H9 (cell line): ENCODE measurements at regions not wholly inside any gene's neighbourhood (a gene's known extent, or its start where the extent isn't known, plus 50 kb on each side); places are given as distances from the start of the nearest gene placed in this dataset.

Source experiments
- DNase-seq: peaks from one replicate; pipeline ENCODE4 v3.0.0-alpha.2; 2017
- H2AFZ ChIP-seq: one replicate; pipeline ENCODE4 v1.6.1; 2013; ENCODE audit warnings: mild to moderate bottlenecking, low read length, control low read depth, moderate library complexity
- H2AK5ac ChIP-seq: 2 replicates; pipeline ENCODE4 v1.6.1; 2013; ENCODE audit warnings: low read length, control low read depth, mixed read lengths; ENCODE audit not compliant: insufficient read length
- H2BK120ac ChIP-seq: one replicate; pipeline ENCODE4 v1.6.1; 2013; ENCODE audit warnings: low read depth, mild to moderate bottlenecking, low read length, control low read depth, inconsistent platforms; ENCODE audit not compliant: poor library complexity, severe bottlenecking
- H2BK12ac ChIP-seq: 2 replicates; pipeline ENCODE4 v1.6.1; 2013; ENCODE audit warnings: low read length, control low read depth, mixed read lengths, low read depth; ENCODE audit not compliant: insufficient read length
- H2BK15ac ChIP-seq: 2 replicates; pipeline ENCODE4 v1.6.1; 2013; ENCODE audit warnings: low read depth, low read length, control low read depth
- H2BK20ac ChIP-seq: one replicate; pipeline ENCODE4 v1.6.1; 2013; ENCODE audit warnings: low read depth, mild to moderate bottlenecking, low read length, control low read depth, inconsistent platforms; ENCODE audit not compliant: poor library complexity, severe bottlenecking
- H2BK5ac ChIP-seq: 2 replicates; pipeline ENCODE4 v1.6.1; 2013; ENCODE audit warnings: low read length, control low read depth, mixed read lengths; ENCODE audit not compliant: insufficient read length
- H3K14ac ChIP-seq: 2 replicates; pipeline ENCODE4 v1.6.1; 2013; ENCODE audit warnings: low read length, control low read depth; ENCODE audit not compliant: insufficient read depth
- H3K18ac ChIP-seq: 2 replicates; pipeline ENCODE4 v1.6.1; 2013; ENCODE audit warnings: low read depth, mild to moderate bottlenecking, mixed read lengths, low read length, control low read depth; ENCODE audit not compliant: insufficient read length
- H3K23ac ChIP-seq: 2 replicates; pipeline ENCODE4 v1.6.1; 2013; ENCODE audit warnings: low read length, control low read depth, mixed read lengths, low read depth; ENCODE audit not compliant: insufficient read length
- H3K23me2 ChIP-seq: 2 replicates; pipeline ENCODE4 v1.6.1; 2013; ENCODE audit warnings: low read depth, mild to moderate bottlenecking, mixed read lengths, low read length, control low read depth; ENCODE audit not compliant: insufficient read length, poor library complexity, severe bottlenecking
- H3K27ac ChIP-seq: 2 replicates; pipeline ENCODE4 v1.5.1; 2013; ENCODE audit warnings: low read length, control low read depth, mixed read lengths, low read depth; ENCODE audit not compliant: insufficient read length
- H3K27me3 ChIP-seq: 2 replicates; pipeline ENCODE4 v1.6.1; 2013; ENCODE audit warnings: low read length, control low read depth, inconsistent platforms; ENCODE audit not compliant: insufficient read depth
- H3K4ac ChIP-seq: 2 replicates; pipeline ENCODE4 v1.6.1; 2013; ENCODE audit warnings: low read depth, mild to moderate bottlenecking, control low read depth, inconsistent platforms, low read length, moderate library complexity
- H3K4me1 ChIP-seq: 2 replicates; pipeline ENCODE4 v1.6.1; 2013; ENCODE audit warnings: low read length, control low read depth, inconsistent platforms; ENCODE audit not compliant: insufficient read depth
- H3K4me2 ChIP-seq: 2 replicates; pipeline ENCODE4 v1.6.1; 2013; ENCODE audit warnings: low read length, control low read depth, mixed read lengths; ENCODE audit not compliant: insufficient read length, insufficient read depth
- H3K56ac ChIP-seq: 2 replicates; pipeline ENCODE4 v1.6.1; 2013; ENCODE audit warnings: low read depth, mild to moderate bottlenecking, mixed read lengths, low read length, control low read depth; ENCODE audit not compliant: insufficient read length
- H3K79me1 ChIP-seq: 2 replicates; pipeline ENCODE4 v1.6.1; 2013; ENCODE audit warnings: low read depth, mild to moderate bottlenecking, moderate library complexity, low read length, control low read depth, inconsistent platforms; ENCODE audit not compliant: insufficient read depth, poor library complexity, severe bottlenecking
- H3K79me2 ChIP-seq: 2 replicates; pipeline ENCODE4 v1.6.1; 2013; ENCODE audit warnings: low read length, control low read depth, inconsistent platforms; ENCODE audit not compliant: insufficient read depth
- H3K9ac ChIP-seq: 2 replicates; pipeline ENCODE4 v1.6.1; 2013; ENCODE audit warnings: low read length, control low read depth, mixed read lengths; ENCODE audit not compliant: insufficient read length; ENCODE audit errors: extremely low read depth
- H3K9me3 ChIP-seq: one replicate; pipeline ENCODE4 v1.6.1; 2013; ENCODE audit warnings: low read depth, low read length, inconsistent platforms; ENCODE audit not compliant: control insufficient read depth
- H3T11ph ChIP-seq: one replicate; pipeline ENCODE4 v1.6.1; 2013; ENCODE audit warnings: mild to moderate bottlenecking, low read length, control low read depth, inconsistent platforms
- H4K20me1 ChIP-seq: one replicate; pipeline ENCODE4 v1.6.1; 2013; ENCODE audit not compliant: control insufficient read depth, insufficient read length, insufficient read depth
- H4K5ac ChIP-seq: 2 replicates; pipeline ENCODE4 v1.6.1; 2013; ENCODE audit warnings: low read depth, mild to moderate bottlenecking, mixed read lengths, low read length, control low read depth; ENCODE audit not compliant: insufficient read length
- H4K8ac ChIP-seq: replicated peaks from 2 replicates; pipeline ENCODE4 v1.6.1; 2013; ENCODE audit warnings: low read length, control low read depth, mixed read lengths, low read depth; ENCODE audit not compliant: insufficient read length
- H4K91ac ChIP-seq: 2 replicates; pipeline ENCODE4 v1.6.1; 2013; ENCODE audit warnings: low read depth, mild to moderate bottlenecking, moderate library complexity, mixed read lengths, low read length, control low read depth; ENCODE audit not compliant: insufficient read length
- H3K27ac Mint-ChIP-seq, 3 experiments: 2 replicates in 2 of 3; 3 replicates in 1 of 3; pipeline ENCODE4 v1.8.0; 2020 to 2021; ENCODE audit warnings: mixed read lengths in 3 of 3, mild to moderate bottlenecking in 1 of 3, moderate library complexity in 1 of 3
- H3K27me3 Mint-ChIP-seq: 2 replicates; pipeline ENCODE4 v1.8.0; 2021; ENCODE audit warnings: low read depth, mild to moderate bottlenecking, moderate library complexity, mixed read lengths
- H3K36me3 Mint-ChIP-seq, 3 experiments: 2 replicates in 2 of 3; 3 replicates in 1 of 3; pipeline ENCODE4 v1.8.0; 2020 to 2021; ENCODE audit warnings: low read depth in 3 of 3, mixed read lengths in 3 of 3; ENCODE audit not compliant: insufficient read depth in 1 of 3
- H3K4me1 Mint-ChIP-seq, 2 experiments: 2 replicates each; pipeline ENCODE4 v1.8.0; 2020; ENCODE audit warnings: mixed read lengths in 2 of 2
- H3K4me3 Mint-ChIP-seq, 2 experiments: 2 replicates in 1 of 2; 3 replicates in 1 of 2; pipeline ENCODE4 v1.8.0; 2020 to 2021; ENCODE audit warnings: mild to moderate bottlenecking in 2 of 2, mixed read lengths in 2 of 2, moderate library complexity in 1 of 2
- H3K9me3 Mint-ChIP-seq, 2 experiments: 2 replicates in 1 of 2; 3 replicates in 1 of 2; pipeline ENCODE4 v1.8.0; 2020; ENCODE audit warnings: mild to moderate bottlenecking in 2 of 2, mixed read lengths in 2 of 2, moderate library complexity in 1 of 2
- CTCF ChIP-seq: fragments of 200-600 bp; sonication (generic); conservative IDR thresholded peaks from 3 replicates; pipeline ENCODE4 v1.8.0; 2021; ENCODE audit warnings: antibody characterized with exemption, mild to moderate bottlenecking
- WGBS: extraction: QIAGEN DNeasy Blood & Tissue Kit; methylation state at CpG from one replicate; pipeline ENCODE4 v1.1.7; 2013; ENCODE audit warnings: missing lambda C conversion rate, low lambda C conversion rate, mixed read lengths; ENCODE audit not compliant: insufficient read length; ENCODE audit errors: extremely low coverage; 5-methylcytosine and 5-hydroxymethylcytosine counted together

GRCh38 chr1:87642581-87643221 lies 314.0 kb downstream of the LMO4 start:
- no peak for DNase-seq
- Histone ChIP-seq H3K4me2 (peak overlapping the region; percentile 18), H3K23me2 (no peaks in the 10 kb centered on the region), H3K23ac (no peak overlapping the region), H2AFZ (no peak overlapping the region), H3K18ac (no peak overlapping the region), H3K4me1 (peaks cover 2% of the 10 kb centered on the region; the same call in 1 of the 2 replicates), H3K14ac (no peak overlapping the region), H4K5ac (no peak overlapping the region), H2AK5ac (no peak overlapping the region), H2BK15ac (no peak overlapping the region), H3K4ac (no peak overlapping the region), H2BK12ac (no peak overlapping the region), H2BK20ac (no peak overlapping the region), H4K20me1 (no peaks in the 10 kb centered on the region), H3K9me3 (peaks cover 10% of the 10 kb centered on the region), H3K56ac (no peak overlapping the region), H3K79me2 (no peaks in the 10 kb centered on the region), H3K27ac (peak overlapping the region; percentile 48), H2BK120ac (no peak overlapping the region), H3K79me1 (no peaks in the 10 kb centered on the region), H4K8ac (no peak overlapping the region), H2BK5ac (no peak overlapping the region), H3K9ac (no peak overlapping the region), H3K27me3 (no peaks in the 10 kb centered on the region), H4K91ac (no peak overlapping the region), H3T11ph (no peak overlapping the region)
- no peaks in the 10 kb centered on the region for H3K27me3 Mint-ChIP-seq
- peak overlapping the region in 1 of 2 experiments; percentile 61; a peak in 2 of 5 replicates for H3K4me3 Mint-ChIP-seq
- H3K27ac Mint-ChIP-seq, result peak overlapping the region; percentile 62 to 96 (median 96)
- no peak for TF ChIP-seq CTCF
- no CpG with 5 or more reads among the region's 3 CpGs for WGBS
- peaks cover 44 to 47% of the 10 kb centered on the region in 2 experiments for H3K4me1 Mint-ChIP-seq
- peaks cover 13 to 15% of the 10 kb centered on the region in 2 experiments for H3K9me3 Mint-ChIP-seq
- peaks cover 5 to 17% (median 7%) of the 10 kb centered on the region in 3 experiments; a peak in 6 of 7 replicates for H3K36me3 Mint-ChIP-seq
